Tibial artery (tissue), 4 donors: ENCODE measurements at regions not wholly inside any gene's neighbourhood (a gene's known extent, or its start where the extent isn't known, plus 50 kb on each side); places are given as distances from the start of the nearest gene placed in this dataset.

Source experiments
- DNase-seq, 2 donors: peaks; one replicate each; pipeline ENCODE4 v3.0.0-alpha.2; 2019
- H3K27ac ChIP-seq, 2 donors: fragments of 200-600 bp; sonication (generic) in 1 of 2; 1 replicate in 1 of 2; 2 replicates in 1 of 2; pipeline ENCODE4 v1.5.1; 2018 to 2019; ENCODE audit warnings: mild to moderate bottlenecking in 1 of 2
- H3K27me3 ChIP-seq, 2 donors: fragments of 200-600 bp; sonication (generic) in 1 of 2; one replicate each; pipeline versions ENCODE4 v1.5.1 to v1.6.0; 2016 to 2019
- H3K36me3 ChIP-seq, 3 donors: fragments of 200-600 bp; sonication (generic) in 2 of 3; one replicate each; pipeline ENCODE4 v1.5.1; 2016 to 2019; ENCODE audit warnings: mild to moderate bottlenecking in 2 of 3
- H3K4me1 ChIP-seq, 4 donors: fragments of 200-600 bp; sonication (generic) in 2 of 4; 1 replicate in 3 of 4; 2 replicates in 1 of 4; pipeline ENCODE4 v1.5.1; 2016 to 2019
- H3K4me3 ChIP-seq, 2 donors: fragments of 200-600 bp; sonication (generic) in 1 of 2; 1 replicate in 1 of 2; 2 replicates in 1 of 2; pipeline ENCODE4 v1.5.1; 2018 to 2019; ENCODE audit warnings: mild to moderate bottlenecking in 2 of 2
- H3K9me3 ChIP-seq, 3 donors: fragments of 200-600 bp; sonication (generic) in 1 of 3; one replicate each; pipeline ENCODE4 v1.5.1; 2016 to 2019
- intact Hi-C: fragments of 100-400 bp; cut with DNase I; formaldehyde crosslinking; loops from one replicate; pipeline ENCODE4 v1.15.0; 2023; ENCODE audit warnings: low total_unique reads
- TF ChIP-seq, protein P1 (sequence below), 2 experiments: fragments of 200-600 bp in 1 of 2; fragments of 450-650 bp in 1 of 2; IDR thresholded peaks; one replicate each; pipeline ENCODE4 v1.5.1; 2017 to 2019; ENCODE audit warnings: antibody characterized with exemption in 2 of 2, mild to moderate bottlenecking in 1 of 2, moderate library complexity in 1 of 2

DNA sequence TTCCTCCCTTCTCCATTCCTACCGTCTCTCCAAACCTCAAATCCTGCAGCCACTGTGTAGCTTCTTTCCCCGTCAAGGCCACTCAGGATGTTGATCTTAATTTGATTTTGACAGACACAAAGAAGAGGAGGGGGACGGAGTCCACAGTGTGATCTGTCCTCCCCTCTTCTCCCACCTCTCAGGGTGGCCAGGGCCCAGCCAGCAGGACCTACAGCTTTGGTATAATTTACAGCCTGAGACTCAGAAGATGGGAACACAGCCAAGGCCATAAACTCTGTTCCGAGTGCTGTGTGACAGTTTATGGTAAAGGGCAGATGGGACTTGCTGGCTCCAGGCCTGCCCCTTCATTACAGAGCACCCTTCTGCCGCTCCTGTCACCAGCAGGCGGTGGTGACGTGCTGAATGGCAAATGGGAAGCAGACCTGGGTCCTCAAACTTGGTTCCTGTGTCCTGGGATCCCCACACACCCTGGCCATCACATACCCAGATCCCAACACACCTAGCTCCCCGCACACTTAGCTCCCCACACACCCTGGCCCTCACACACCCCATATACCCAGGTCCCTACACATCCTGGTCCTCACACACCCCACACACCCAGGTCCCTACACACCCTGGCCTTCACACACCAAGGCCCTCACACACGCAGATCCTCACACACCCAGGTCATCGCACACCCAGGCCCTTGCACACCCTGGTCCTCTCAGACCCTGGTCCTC, 71.6 kb downstream of the CD2 start:
- H3K4me1 ChIP-seq = no peaks in the 10 kb centered on the region
- no peak for DNase-seq
- no peaks in the 10 kb centered on the region for H3K27me3 ChIP-seq
- H3K36me3 ChIP-seq = no peaks in the 10 kb centered on the region
- TF ChIP-seq, protein P1, sequence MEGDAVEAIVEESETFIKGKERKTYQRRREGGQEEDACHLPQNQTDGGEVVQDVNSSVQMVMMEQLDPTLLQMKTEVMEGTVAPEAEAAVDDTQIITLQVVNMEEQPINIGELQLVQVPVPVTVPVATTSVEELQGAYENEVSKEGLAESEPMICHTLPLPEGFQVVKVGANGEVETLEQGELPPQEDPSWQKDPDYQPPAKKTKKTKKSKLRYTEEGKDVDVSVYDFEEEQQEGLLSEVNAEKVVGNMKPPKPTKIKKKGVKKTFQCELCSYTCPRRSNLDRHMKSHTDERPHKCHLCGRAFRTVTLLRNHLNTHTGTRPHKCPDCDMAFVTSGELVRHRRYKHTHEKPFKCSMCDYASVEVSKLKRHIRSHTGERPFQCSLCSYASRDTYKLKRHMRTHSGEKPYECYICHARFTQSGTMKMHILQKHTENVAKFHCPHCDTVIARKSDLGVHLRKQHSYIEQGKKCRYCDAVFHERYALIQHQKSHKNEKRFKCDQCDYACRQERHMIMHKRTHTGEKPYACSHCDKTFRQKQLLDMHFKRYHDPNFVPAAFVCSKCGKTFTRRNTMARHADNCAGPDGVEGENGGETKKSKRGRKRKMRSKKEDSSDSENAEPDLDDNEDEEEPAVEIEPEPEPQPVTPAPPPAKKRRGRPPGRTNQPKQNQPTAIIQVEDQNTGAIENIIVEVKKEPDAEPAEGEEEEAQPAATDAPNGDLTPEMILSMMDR (IDR thresholded peaks at IDR 0.05) = no peak
- H3K4me3 ChIP-seq = no peak overlapping the region
- no peaks in the 10 kb centered on the region for H3K9me3 ChIP-seq
- H3K27ac ChIP-seq = no peak overlapping the region
- intact Hi-C loops = no loop called here

GRCh38 chr1:116826818-116827606, 72.8 kb downstream of the CD2 start:
- intact Hi-C loops = no loop called here
- no peaks in the 10 kb centered on the region for H3K4me1 ChIP-seq
- TF ChIP-seq, protein P1 (IDR thresholded peaks at IDR 0.05) = no peak
- DNase-seq = no peak
- H3K27ac ChIP-seq = no peak overlapping the region
- H3K4me3 ChIP-seq = no peak overlapping the region
- no peaks in the 10 kb centered on the region for H3K27me3 ChIP-seq
- no peaks in the 10 kb centered on the region for H3K9me3 ChIP-seq
- H3K36me3 ChIP-seq = no peaks in the 10 kb centered on the region

DNA sequence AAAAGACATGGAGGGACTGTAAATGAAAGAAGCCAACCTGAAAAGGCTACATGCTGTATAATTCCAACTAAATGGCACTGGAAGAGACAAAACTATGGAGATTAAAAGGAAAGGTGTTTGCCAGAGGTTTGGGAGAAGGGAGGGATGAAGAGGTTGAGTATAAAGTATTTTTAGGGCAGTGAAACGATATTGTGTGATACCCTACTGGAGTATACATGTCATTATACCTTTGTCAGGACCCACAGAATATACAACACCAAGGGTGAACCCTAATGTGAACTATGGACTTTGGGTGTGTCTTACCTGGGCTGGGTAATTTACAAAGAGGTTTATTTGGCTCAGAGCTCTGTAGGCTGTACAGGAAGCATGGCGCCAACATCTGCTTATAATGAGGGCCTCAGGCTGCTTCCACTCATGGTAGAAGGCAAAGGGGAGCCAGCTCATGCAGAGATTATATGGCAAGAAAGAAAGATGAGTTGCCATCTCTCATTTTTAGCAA, 73.4 kb downstream of the CD2 start:
- Histone ChIP-seq H3K36me3 (no peaks in the 10 kb centered on the region), H3K27ac (no peak overlapping the region), H3K27me3 (no peaks in the 10 kb centered on the region), H3K4me1 (no peaks in the 10 kb centered on the region), H3K9me3 (no peaks in the 10 kb centered on the region), H3K4me3 (no peak overlapping the region)
- DNase-seq = no peak
- intact Hi-C loops = no loop called here
- TF ChIP-seq, protein P1 (IDR thresholded peaks at IDR 0.05) = no peak

- intact Hi-C loops = no loop called here
- TF ChIP-seq, protein P1 (IDR thresholded peaks at IDR 0.05) = no peak
- Histone ChIP-seq H3K27me3 (peaks cover 0 to 3% of the 10 kb centered on the region in 2 donors), H3K4me1 (no peaks in the 10 kb centered on the region), H3K36me3 (no peaks in the 10 kb centered on the region), H3K4me3 (no peak overlapping the region), H3K27ac (no peak overlapping the region), H3K9me3 (peaks cover 0 to 4% (median 3%) of the 10 kb centered on the region in 3 donors)
- no peak for DNase-seq
These were observed 77.3 kb upstream of the PTGFRN start for GRCh38 chr1:116832308-116832931.

- Histone ChIP-seq H3K9me3 (peaks cover 0 to 11% (median 3%) of the 10 kb centered on the region in 3 donors), H3K4me1 (no peaks in the 10 kb centered on the region), H3K27ac (no peak overlapping the region), H3K4me3 (no peak overlapping the region), H3K36me3 (no peaks in the 10 kb centered on the region), H3K27me3 (peaks cover 0 to 3% of the 10 kb centered on the region in 2 donors)
- intact Hi-C loops = no loop called here
- TF ChIP-seq, protein P1 (IDR thresholded peaks at IDR 0.05) = no peak
- no peak for DNase-seq
These were observed 76.7 kb upstream of the PTGFRN start for GRCh38 chr1:116832932-116833578.
